Islet precursor cell (in vitro differentiated cells): ENCODE measurements at regions not wholly inside any gene's neighbourhood (a gene's known extent, or its start where the extent isn't known, plus 50 kb on each side); places are given as distances from the start of the nearest gene placed in this dataset.

Source experiments
- DNase-seq: peaks from one replicate; pipeline ENCODE4 v3.0.0-alpha.2; 2018

DNA sequence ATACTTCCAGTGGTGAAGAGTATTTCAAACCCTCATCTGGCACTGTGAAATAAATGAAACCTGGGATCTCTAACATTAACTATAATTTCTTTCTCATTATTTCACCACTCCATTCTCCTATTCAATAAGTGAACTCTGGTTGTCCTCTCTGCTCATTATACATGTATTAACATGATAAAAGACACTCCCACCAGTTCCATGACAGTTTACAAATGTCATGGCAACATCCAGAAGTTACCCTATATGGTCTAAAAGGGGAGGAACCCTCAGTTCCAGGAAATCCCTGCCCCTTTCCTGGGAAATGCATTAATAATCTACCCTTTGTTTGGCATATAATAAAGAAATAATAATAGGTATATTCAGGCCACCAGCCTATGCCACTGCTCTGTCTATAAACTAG, 62.7 kb upstream of the BRINP3 start:
- no peak for DNase-seq

DNA sequence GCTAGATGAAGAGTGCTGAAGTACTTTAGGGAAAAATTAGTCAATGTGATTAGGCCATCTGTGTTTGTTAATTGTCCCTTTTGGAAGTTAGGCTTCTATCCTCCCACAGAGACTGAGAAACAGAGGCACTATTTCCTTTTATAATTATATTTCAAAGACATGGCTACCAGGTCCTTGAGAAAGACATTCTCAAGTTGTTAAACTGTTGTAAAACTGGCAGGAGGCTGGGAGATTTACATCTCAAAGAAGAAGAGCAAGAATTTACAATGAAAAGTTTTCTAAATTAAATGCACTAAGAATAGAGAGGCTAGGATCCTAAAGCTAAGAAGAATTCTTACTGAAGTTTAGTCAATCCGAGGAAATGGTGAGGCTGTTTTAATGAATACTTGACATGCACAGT, 74.0 kb upstream of the BRINP3 start:
- DNase-seq: no peak

DNA sequence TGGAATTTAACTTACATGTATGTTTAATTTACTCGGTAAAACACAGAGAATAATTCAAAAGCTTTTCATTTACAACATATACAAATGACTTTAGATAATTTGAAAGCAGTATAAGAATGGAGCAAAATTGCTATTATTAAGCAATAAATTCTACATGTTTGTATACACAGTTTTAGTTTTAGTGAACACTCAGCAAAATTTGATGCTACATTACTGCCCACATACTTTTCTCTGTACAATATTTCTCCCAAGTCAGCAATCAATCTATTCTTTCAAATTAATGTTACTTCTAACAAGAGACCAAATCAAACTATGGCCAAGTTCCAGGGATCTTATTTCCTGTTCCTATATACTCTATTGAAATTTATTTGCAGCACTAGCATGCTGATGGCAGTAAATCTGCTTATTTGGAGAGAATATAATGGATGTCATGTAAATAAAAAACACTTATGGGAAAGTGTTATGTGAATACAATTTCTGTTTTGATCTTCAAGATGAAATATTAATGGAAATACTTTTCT, 82.6 kb upstream of the BRINP3 start:
- no peak for DNase-seq

DNA sequence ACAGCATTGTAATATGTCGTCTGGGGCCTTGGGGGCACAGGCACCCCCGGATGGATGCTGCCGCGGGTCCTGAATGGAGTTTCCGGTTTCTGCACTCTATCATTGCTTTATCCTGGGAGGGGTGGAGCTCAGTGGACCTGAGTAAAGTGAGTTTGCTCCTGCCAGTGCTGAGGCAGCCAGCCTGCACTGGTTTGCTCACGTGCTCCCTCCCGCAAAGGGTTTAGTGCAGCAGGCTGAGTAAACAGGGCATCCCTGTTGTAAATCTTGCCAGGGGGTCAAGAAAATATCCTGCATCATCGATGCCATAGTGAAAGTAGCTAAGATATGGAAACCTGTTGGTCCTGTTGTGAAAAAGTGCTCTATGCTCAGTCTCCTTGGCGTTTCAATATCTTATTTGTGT, 85.6 kb upstream of the BRINP3 start:
- DNase-seq: no peak

DNA sequence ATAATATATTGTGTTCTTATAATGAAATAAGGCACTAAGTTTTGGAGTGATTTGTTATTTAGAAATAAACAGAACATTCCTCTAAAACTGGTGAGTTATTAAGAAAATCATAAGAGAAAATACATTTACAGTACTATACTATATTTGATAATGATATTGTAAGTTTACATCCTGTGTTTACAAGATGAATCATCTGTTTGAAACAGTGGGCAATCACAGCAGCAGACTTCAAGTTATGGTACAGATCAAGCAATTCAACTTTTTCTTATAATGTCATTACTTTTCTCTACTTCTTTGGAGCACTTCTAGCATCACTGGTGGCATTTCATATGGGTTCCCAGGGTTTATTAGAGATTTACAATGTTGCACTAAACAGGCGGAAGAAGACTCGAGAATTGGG, 86.5 kb upstream of the BRINP3 start:
- DNase-seq: no peak

DNA sequence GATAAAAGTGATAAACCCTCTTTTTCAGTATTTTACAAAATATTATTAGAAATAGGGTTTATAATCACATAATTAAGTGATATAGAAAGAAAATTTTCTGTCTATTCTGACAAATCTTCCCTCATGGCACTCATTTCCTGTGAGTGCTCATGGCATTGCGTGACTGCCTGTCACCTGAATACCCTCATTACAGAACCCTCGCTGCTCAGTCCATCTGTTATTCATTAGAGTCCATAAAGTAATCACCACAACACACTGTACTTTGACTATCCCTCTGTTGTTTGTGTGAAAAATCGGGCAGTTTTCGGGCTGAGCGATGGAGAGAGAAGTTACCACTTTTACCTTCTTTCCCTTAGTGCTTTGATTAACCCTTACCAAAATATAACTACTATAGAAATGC, 100.4 kb upstream of the BRINP3 start:
- no peak for DNase-seq

DNA sequence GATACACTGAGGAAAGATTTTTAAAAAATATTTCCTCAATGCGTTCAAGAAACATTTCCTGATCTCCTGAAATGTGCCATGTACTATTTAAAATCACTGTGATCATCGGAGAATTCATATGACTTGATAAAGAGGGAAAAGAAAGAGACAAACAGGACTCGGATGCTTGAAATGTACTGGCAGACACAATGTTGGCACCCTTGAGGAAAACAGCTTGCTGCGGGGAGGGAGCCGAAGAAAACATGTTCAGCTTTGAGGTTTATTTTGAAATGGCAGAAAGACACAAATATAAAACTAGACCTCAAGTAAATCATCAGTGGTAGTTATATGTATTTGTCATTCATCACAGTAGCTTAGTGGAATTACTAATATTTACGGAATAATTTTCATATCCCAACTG, 100.9 kb upstream of the BRINP3 start:
- no peak for DNase-seq

DNA sequence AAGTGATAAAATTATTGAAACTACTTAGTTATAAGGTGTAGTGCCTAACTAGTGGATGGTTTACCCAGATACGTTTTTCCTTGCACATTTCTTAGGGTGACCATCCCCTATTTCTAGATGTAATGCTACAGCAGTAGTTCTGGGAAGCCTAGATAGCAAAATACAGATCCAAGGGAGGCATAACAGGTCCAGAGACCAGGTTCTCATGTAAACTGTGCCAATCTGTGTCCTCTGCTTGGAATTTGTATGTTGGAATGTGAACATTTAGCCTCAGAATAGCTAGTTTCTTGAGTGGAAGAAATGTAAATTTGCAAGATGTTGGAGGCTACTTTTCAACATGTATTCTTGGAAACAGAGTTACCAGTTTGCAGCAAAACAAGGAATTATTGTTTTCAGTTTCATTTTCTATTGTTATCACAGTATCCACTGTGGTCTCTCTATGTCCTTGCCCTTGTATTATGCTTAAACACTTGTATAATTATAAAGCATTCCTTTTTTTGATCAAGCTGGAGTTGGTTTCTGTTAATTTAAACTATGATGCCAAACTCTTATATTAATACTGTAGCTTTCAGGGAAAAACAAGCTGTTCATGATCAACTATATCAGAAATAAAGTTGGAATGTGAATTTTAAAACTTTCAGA, 102.0 kb upstream of the BRINP3 start:
- DNase-seq: no peak

DNA sequence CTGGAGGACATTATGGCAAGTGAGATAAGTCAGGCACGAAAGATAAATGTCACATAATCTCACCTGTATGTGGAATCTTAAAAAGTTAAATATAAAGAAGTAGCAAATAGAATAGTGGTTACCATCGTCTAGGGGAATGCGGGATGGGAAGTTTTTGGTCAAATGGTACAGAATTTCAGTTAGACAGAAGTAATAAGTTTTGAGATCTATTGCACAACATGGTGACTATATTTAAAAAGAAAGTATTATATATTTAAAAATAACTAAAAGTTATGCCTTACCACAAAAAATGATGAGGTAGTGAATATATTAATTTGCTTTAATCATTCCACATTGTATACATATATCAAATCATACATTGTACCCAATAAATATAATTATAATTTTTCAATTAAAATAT, 106.2 kb upstream of the BRINP3 start:
- DNase-seq: no peak

DNA sequence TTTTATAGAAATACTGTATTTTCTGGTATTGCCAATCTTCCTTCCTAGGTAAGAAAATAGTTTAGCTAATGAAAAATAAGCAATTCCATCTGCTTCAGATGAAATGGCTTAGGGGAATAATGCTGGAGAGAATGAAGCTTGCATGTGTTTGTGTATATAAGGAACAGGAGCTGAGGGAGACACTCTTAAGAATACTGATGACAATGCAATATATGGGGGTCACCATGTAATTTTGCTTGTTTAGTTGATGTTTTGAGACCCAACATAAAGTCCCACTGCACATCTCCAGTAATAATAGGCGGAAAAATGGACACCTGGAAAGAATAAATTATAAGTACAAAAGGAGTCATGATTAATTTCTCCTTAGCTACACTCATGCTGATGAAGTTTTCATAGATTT, 110.8 kb upstream of the BRINP3 start:
- no peak for DNase-seq

DNA sequence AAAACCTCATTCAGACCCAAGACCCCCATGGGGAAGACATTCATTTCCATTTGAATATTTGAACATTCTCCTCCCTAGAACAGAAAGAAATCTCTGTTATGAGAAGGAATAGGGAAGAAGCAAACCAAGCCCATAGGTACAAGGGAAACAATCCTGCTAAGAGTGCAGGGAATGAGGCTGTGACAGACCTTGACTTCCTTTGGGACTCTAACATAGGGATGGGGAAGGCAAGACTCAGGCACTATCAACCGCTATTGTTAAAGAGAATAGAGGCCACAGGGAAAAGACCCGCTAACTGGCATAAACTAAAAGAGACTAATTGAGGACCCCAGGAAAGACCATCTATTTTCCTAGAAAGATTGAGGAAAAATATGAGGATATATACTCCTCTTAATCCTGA, 117.8 kb upstream of the BRINP3 start:
- no peak for DNase-seq

DNA sequence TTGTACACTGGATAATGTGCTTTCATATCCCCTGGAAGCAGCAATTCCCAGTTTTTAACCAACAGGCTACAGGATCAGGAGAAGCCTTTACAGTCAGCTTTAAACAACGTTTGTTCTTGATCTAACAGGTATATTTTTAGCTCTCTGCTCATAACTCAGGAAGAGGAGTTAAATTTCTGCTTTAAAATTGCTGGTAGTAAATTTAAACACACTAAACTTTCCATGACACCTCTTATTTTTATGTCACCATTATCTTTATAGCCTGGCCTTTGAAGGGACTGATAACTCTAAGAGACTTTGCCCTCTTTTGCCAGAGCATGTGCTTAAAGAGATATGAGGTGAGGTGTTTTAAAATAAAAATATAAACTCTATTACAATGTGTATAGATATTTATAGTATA, 119.6 kb upstream of the BRINP3 start:
- no peak for DNase-seq

DNA sequence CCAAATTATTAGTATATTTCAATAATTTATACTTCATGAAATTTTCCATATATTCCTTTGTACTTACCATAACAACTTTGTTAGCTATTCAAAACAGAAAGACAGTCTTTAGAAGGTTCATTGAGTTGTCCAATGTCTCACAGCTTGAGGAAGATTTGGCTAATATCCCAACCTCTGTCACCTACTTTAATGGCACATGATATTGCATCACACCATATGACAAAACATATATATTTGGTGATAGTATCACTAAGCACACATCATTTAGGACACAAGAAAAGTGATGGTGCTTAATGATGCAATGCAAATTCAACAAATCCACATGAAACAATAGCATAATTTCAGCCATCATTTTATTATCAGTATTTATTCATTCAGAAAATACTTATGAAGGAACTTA, 122.0 kb upstream of the BRINP3 start:
- DNase-seq: no peak

DNA sequence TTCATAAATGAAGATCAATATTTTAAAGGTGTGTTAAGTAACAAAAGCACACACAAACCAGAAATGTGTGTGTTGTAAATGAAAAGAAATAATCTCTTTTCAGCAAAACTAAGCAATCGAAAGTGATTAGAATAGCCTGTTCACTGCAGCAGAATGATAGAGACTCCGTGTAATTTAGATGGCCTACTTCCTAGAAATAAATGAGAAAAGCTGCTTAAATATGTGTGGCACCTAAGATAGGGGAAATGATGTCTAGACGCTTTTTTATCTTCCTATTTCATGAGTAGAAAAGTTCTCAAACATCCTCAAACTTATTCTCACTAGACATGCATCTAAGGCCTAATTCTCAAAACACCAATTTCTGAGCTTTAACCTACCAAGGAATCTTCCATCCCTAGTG, 124.7 kb upstream of the BRINP3 start:
- DNase-seq: no peak

DNA sequence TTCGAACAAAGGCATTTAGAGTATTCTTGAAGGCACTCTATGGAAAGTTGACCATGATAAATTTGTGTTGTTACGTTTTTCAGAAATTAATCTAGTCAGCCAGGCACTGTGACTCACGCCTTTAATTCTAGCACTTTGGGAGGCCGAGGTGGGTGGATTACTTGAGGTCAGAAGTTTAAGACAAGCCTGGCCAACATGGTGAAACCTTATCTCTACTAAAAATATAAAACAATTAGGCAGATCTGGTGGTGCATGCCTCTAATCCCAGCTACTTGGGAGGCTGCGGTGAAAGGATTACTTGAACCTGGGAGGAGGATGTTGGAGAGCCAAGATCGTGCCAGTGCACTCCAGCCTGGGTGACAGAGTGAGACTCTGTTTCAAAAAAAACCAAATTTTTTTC, 130.6 kb upstream of the BRINP3 start:
- DNase-seq: no peak

DNA sequence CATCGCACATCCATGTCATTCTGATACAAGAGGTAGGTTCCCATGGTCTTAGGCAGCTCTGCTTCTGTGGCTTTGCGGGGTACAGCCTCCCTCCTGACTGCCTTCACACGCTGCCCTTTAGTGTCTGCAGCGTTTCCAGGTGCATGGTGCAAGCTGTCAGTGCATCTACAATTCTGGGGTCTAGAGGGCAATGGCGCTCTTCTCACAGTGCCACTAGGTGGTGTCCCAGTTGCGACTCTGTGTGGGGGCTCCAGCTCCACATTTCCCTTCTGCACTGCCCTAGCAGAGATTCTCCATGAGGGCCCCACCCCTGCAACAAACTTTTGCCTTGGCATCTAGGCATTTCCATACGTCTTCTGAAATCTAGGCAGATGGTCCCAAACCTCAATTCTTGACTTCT, 138.2 kb upstream of the BRINP3 start:
- no peak for DNase-seq

DNA sequence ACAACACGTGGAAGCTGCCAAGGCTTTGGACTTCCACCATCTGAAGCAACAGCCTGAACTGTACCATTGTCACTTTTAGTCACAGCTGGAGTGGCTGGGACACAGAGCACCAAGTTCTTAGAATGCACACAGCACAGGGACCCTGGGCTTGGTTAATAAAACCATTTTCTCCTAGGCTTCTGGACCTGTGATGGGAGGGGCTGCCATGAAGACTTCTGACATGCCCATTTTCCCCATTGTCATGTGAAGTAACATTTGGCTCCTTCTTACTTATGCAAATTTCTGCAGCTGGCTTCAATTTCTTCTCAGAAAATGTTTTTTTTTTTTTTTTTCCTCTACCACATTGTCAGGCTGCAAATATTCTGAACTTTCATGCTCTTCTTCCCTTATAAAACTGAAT, 138.6 kb upstream of the BRINP3 start:
- no peak for DNase-seq

DNA sequence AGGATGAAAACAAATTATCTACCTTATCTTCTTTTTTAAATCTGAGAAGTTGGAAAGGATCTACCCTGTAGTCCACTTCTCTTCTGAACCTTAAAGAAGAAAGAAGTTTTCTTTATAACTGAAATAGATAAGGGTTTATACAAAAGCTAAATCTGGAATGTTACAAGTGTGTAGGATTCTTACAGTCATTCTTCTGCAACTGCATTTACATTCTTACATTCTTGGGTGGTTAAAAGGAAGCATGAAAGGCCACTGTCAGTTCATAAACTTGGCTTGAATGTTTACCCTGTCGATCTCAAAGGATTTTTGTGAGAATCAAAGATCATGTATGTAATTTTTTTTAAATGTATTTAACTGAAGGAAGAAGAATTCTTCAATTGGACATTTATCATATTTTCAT, 142.1 kb upstream of the BRINP3 start:
- DNase-seq: no peak

DNA sequence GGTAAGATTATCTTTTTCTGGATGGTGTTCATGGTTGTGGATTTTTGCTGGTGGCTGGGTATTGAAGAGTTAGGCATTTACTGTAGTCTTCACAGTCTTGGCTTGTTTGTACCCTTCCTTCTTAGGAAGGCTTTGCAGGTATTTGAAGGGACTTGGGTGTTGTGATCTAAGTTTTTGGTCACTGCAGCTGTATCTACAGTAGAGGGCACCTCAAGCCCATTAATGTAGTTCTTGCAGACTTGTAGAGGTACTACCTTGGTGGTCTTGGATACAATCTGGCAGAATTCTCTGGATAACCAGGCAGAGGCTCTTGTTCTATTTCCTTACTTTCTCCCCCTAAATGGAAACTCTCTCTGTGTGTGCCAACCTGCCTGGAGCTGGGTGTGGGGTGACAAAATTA, 155.8 kb upstream of the BRINP3 start:
- DNase-seq: no peak

DNA sequence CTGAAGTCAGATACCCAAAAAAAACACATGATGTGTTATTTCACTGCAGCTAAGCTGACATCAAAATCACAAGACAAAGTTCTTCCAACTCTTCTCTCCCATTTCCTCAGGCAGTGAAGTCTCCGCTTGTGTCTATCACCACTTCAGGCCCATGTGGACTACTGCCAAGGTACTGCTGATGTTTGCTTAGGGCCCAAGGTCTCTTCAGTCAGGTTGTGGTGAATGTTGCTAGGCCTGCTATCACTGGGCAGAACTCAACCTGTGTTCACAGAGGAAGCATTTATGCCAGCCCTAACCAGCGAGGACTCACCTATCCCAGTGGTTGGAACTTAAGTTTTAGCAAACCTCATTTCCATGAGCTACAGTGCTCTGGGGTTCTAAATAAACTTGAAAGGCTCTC, 156.5 kb upstream of the BRINP3 start:
- no peak for DNase-seq

DNA sequence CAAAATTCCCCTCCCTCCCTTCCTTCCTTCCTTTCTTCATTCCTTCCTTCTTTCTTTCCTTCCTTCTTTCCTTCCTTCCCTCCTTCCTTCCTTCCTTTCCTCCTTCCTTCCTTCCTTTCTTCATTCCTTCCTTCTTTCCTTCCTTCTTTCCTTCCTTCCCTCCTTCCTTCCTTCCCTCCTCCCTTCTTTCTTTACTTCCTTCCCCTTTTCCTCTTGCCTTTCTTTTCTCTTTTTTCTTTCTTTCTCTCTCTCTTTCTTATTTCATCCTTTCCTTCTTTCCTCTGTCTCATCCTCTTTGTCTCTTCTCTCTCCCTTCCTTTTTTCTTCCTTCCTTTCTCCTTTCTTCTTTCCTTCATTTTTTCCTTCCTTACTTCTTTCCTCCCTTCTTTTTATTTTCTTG, 171.9 kb upstream of the BRINP3 start:
- DNase-seq: no peak

DNA sequence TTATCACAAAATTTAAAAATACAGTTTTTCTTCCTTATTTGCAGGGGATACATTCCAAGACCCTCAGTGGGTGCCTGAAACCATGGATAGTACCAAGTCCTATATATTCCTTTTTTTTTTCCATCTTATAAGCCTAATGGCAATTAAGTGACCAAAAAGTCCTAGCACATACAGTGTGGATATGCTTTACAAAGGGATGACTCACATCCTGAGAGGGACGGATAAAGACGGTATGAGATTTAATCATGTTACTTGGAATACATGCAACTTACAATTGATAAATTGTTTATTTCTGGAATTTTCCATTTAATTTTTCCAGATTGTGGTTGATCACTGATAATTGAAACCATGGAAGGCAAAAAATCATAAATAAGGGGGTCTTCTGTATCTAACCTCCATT, 181.2 kb upstream of the BRINP3 start:
- DNase-seq: no peak

DNA sequence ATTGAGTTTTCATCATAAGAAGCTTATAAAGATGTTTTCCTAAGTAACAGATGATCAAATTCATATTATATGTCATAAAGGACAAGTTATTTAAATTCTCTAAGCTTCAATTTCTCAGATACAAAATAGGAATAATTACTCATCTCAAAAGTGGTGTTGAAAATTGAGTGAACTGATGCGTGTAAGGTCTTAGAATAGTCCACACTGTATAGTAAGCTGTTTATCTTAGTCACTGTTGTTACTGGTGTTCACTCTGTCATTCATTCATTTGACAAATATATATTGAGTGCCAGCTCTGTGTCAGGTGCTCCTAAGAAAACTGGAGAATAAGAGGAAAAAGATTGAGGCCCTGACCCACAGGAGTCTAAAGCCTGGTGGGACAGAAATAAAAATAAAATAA, 186.3 kb upstream of the BRINP3 start:
- no peak for DNase-seq

DNA sequence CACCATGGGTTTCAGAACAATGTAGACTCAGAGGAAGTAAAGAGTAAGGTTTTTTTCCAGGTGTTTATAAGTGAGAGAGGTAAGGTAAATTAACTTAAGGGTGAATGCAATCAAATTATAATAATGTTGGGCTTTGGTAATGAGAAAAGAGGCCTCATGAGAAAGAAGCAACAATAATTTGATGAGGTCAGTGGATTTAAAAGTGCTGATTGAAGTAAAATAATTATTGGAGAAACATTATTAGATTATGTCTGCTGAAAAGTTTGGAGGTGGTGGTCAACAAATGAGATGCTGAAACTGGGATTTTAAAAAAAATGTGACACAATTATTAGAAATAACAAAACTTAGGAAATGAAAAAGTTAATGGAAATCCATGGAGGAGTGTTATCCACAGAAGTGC, 187.4 kb upstream of the BRINP3 start:
- DNase-seq: no peak

DNA sequence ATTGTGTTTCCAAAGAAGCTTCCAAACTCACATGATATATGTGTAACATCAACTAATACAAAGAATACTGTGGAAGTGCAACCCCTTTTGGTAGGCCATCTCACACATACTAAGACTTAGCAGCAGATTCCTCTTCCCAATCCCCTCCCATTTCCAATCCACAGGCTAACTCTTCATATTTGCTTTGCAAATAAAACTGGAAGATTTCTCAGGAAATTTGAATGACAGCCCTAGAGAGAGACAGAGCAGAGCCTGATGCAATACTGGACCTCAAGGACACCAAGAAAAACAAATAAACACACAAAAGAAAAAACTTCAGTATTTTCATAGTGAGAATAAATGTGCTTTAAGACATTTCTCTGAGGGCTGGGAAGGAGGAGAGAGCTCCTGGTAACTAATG, 190.2 kb upstream of the BRINP3 start:
- DNase-seq: no peak

DNA sequence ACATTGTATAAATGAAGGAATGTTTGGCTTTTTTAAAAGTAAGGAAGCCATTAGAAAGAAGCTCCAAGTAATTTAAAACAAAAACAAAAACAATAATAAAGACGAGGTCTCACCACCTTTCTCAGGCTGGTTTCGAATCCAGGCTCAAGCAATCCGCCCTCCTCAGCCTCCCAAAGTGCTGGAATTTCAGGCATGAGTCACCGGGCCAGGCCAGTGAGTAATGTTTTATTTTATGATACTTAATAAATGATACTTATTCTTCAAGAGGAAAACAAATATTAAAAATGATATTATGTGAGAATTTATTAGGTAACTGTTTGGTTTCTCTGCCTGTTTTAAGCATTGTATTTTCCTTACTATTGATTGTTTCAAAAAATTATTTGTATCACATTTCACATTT, 201.4 kb upstream of the BRINP3 start:
- DNase-seq: no peak
